Spinal cord (tissue), 9 donors: ENCODE measurements at regions not wholly inside any gene's neighbourhood (a gene's known extent, or its start where the extent isn't known, plus 50 kb on each side); places are given as distances from the start of the nearest gene placed in this dataset.
A peak's percentile ranks its signal among the peaks of the same experiment; 100 is the strongest.

Experiments
- DNase-seq, 6 donors: peaks; one replicate each; pipeline versions ENCODE4 v3.0.0 to v3.0.0-alpha.2; 2013 to 2015; ENCODE audit warnings: low spot score in 6 of 6, low read depth in 4 of 6
- H3K27ac ChIP-seq: one replicate; pipeline ENCODE4 v1.5.1; 2013; ENCODE audit warnings: low read depth, low read length, control low read depth
- H3K27me3 ChIP-seq: one replicate; pipeline ENCODE4 v1.6.1; 2013; ENCODE audit warnings: low read length; ENCODE audit not compliant: control insufficient read depth, insufficient read depth
- H3K36me3 ChIP-seq: one replicate; pipeline ENCODE4 v1.6.1; 2013; ENCODE audit warnings: low read length; ENCODE audit not compliant: control insufficient read depth, insufficient read depth
- H3K4me1 ChIP-seq: one replicate; pipeline ENCODE4 v1.6.1; 2013; ENCODE audit warnings: low read length; ENCODE audit not compliant: control insufficient read depth, insufficient read depth
- H3K4me3 ChIP-seq: one replicate; pipeline ENCODE4 v1.5.1; 2013; ENCODE audit warnings: low read depth, low read length, control low read depth
- H3K9me3 ChIP-seq: one replicate; pipeline ENCODE4 v1.6.1; 2013; ENCODE audit warnings: low read length; ENCODE audit not compliant: control insufficient read depth, insufficient read depth
- WGBS: methylation state at CpG from one replicate; pipeline ENCODE4 v1.1.5; 2013; ENCODE audit warnings: missing lambda C conversion rate; ENCODE audit not compliant: insufficient coverage; 5-methylcytosine and 5-hydroxymethylcytosine counted together
- donor health status: healthy.

DNA sequence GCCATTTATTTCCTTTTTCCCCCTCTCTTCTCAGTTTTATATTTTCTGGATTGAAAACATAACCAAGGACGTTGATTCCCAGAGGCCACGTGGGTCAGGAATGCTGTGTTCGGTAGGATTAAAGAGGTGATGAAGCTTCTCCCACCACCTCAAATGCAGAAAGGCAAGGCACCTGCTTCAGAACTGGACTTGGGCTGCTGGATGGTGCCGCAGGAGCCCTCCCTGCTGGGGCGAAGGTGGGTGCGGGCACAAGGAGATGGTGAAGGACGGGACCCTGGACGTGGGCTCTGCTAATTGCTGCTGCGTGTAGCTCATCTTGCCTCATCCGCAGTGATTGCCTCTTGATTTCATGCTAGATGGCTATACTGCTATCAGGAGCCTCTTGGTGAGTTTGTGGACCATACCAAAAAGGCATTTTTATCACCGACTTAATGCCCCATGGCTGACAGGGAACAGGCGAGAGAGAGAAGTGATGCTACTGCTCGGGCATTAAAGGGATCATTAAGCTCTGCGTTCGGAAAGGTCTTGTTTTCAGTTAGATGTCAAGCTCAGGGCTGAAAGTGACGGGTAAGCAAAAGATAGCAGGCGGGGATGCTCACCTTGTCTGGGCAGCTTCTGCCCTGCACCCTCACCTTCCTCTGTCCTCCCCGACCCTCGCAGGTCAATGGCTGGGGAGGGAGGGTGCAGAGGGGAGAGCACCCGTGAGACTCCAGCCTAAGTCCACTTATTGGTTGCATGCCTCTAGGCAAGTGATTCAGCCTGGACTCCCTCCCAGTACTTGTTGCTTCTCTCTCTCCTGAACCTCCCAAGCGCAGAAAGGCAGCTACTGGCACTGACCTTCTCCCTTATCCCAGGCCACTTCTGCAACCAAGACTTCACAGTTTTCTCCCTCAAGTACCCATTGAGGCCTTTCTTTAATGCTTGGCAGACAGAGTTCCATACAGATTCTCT is 71.6 kb upstream of the FSTL4 start:
- Histone ChIP-seq H3K9me3 (no peaks in the 10 kb centered on the region), H3K4me1 (peaks cover 9% of the 10 kb centered on the region), H3K36me3 (no peaks in the 10 kb centered on the region), H3K27me3 (peaks cover 4% of the 10 kb centered on the region), H3K4me3 (no peak overlapping the region), H3K27ac (no peak overlapping the region)
- peak in 2 of 6 donors; percentile 31 to 90 for DNase-seq
- WGBS: 82% methylated on average over 17 of the region's 21 CpGs

DNA sequence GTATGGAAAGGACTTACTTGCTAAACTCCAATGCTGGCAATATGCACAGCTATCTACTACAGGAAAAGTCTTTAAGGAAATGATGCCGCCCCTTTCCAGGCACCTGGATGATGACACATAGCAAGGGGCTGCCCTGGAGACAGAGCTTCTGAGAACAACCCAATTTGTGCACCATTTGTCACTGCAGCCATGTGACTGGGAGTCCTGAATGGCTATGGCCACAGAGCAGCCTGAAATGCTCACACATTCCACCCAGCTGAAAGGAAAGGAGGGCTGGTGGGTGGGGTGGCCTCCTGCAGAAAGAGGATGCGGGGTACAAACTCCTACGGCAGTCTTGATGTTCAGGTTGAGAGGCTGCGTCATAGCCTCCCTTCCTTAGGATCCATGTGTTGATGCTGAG is 70.1 kb upstream of the FSTL4 start:
- peaks cover 2% of the 10 kb centered on the region for H3K27me3 ChIP-seq
- no peak for DNase-seq
- WGBS: 73% methylated on average over 3 of the region's 4 CpGs
- H3K4me3 ChIP-seq: no peak overlapping the region
- no peaks in the 10 kb centered on the region for H3K36me3 ChIP-seq
- no peak overlapping the region for H3K27ac ChIP-seq
- H3K9me3 ChIP-seq: no peaks in the 10 kb centered on the region
- peaks cover 9% of the 10 kb centered on the region for H3K4me1 ChIP-seq

GRCh38 chr5:133681896-133682295 is 69.6 kb upstream of the FSTL4 start:
- H3K4me1 ChIP-seq: peaks cover 9% of the 10 kb centered on the region
- H3K27ac ChIP-seq: no peak overlapping the region
- DNase-seq: no peak
- H3K9me3 ChIP-seq: no peaks in the 10 kb centered on the region
- H3K4me3 ChIP-seq: no peak overlapping the region
- H3K36me3 ChIP-seq: no peaks in the 10 kb centered on the region
- 67% methylated on average over 1 of the region's 2 CpGs for WGBS
- H3K27me3 ChIP-seq: peaks cover 2% of the 10 kb centered on the region

- Histone ChIP-seq H3K36me3 (no peaks in the 10 kb centered on the region), H3K4me3 (no peak overlapping the region), H3K27me3 (peaks cover 2% of the 10 kb centered on the region), H3K27ac (no peak overlapping the region), H3K9me3 (no peaks in the 10 kb centered on the region), H3K4me1 (peaks cover 9% of the 10 kb centered on the region)
- DNase-seq: peak in 1 of 6 donors; percentile 68
- WGBS: 74% methylated on average over 7 of the region's 12 CpGs
Observed at GRCh38 chr5:133680830-133681565, 68.7 kb upstream of the FSTL4 start.

- 86% methylated on average over 1 of the region's 1 CpG for WGBS
- Histone ChIP-seq H3K27ac (no peak overlapping the region), H3K4me1 (peaks cover 4% of the 10 kb centered on the region), H3K36me3 (no peaks in the 10 kb centered on the region), H3K27me3 (peaks cover 3% of the 10 kb centered on the region), H3K9me3 (no peaks in the 10 kb centered on the region), H3K4me3 (no peak overlapping the region)
- no peak for DNase-seq
Observed at GRCh38 chr5:133679534-133679933, 67.2 kb upstream of the FSTL4 start.

DNA sequence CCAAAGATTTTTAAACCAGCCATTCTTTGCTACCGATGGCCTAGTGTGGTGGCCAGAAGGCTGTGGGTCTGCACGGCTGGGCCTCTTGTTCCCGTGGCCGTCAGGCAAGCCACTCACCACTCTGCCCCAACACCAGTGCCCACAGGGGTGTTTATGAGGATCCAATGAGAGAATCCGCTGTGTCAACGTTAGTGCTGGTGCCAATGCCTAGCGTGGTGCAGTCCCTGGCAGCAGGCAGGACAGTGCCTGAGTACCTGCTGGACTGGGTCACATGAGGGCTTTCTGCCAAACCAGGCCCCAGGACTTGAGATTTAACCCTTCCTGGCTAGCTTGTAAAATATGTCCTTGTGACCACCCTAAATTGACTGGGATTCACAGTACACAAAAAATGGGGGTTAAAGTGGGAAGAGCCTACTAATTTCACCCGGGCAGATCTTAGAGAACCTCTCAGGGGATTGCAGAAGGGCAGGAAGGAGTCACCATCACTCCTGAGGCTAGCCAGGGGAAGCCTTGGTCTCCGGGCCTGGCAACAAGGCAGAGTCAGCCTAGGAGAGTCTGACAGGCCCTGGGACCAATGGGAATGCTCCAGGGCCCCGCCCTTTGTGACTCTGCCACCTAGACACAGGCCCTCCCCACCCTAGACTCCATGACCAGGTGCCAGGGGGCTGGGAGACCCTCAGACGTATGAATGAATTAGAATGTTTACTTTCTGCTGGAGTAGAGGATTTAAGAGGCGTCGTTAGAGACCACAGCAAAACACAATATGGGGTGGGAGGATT is 63.2 kb upstream of the FSTL4 start:
- DNase-seq: no peak
- no peaks in the 10 kb centered on the region for H3K4me1 ChIP-seq
- H3K27me3 ChIP-seq: peaks cover 6% of the 10 kb centered on the region
- no peaks in the 10 kb centered on the region for H3K9me3 ChIP-seq
- H3K27ac ChIP-seq: no peak overlapping the region
- H3K4me3 ChIP-seq: no peak overlapping the region
- 66% methylated on average over 7 of the region's 13 CpGs for WGBS
- no peaks in the 10 kb centered on the region for H3K36me3 ChIP-seq

GRCh38 chr5:133670336-133670735 is 58.0 kb upstream of the FSTL4 start:
- no peak for DNase-seq
- no peaks in the 10 kb centered on the region for H3K36me3 ChIP-seq
- WGBS: 71% methylated on average over 2 of the region's 2 CpGs
- no peak overlapping the region for H3K27ac ChIP-seq
- H3K27me3 ChIP-seq: peaks cover 6% of the 10 kb centered on the region
- H3K4me1 ChIP-seq: no peaks in the 10 kb centered on the region
- no peak overlapping the region for H3K4me3 ChIP-seq
- H3K9me3 ChIP-seq: peaks cover 3% of the 10 kb centered on the region

GRCh38 chr5:133669472-133669871 is 57.1 kb upstream of the FSTL4 start:
- WGBS: 96% methylated on average over 5 of the region's 6 CpGs
- Histone ChIP-seq H3K9me3 (peaks cover 3% of the 10 kb centered on the region), H3K27ac (no peak overlapping the region), H3K4me3 (no peak overlapping the region), H3K4me1 (no peaks in the 10 kb centered on the region), H3K36me3 (no peaks in the 10 kb centered on the region), H3K27me3 (peaks cover 6% of the 10 kb centered on the region)
- no peak for DNase-seq

DNA sequence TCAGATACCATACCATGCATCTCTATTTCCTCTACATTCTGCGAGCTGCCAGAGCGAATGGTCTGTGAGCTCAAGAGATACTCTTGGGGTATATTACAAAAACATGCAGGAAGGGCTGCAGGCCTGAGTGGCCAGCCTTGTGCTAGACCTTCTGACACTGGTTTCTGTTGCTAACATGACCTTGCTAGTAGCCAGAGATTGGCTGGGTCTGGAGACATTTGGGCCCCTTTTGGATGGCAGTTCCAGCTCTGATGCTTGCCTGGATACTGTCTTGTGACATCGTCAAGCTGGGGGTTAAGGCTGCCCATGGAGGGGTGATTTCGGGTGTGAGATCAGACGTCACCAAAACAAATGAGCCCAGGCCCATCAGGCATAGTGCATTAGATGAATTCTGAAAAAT is 56.1 kb upstream of the FSTL4 start:
- Histone ChIP-seq H3K9me3 (peaks cover 3% of the 10 kb centered on the region), H3K4me3 (no peak overlapping the region), H3K27me3 (peaks cover 6% of the 10 kb centered on the region), H3K27ac (no peak overlapping the region), H3K36me3 (no peaks in the 10 kb centered on the region), H3K4me1 (no peaks in the 10 kb centered on the region)
- DNase-seq: no peak
- WGBS: 82% methylated on average over 4 of the region's 5 CpGs
